HEK293 (cell line): ENCODE measurements at regions not wholly inside any gene's neighbourhood (a gene's known extent, or its start where the extent isn't known, plus 50 kb on each side); places are given as distances from the start of the nearest gene placed in this dataset.

Experiments
- CTCF ChIA-PET: fragments of 350-600 bp; formaldehyde crosslinking; extraction: SDS; loops from one replicate; lab custom pipeline; 2021; ENCODE audit warnings: antibody characterized with exemption; lab: Yijun Ruan, JAX
- POLR2A ChIA-PET: fragments of 300-600 bp; formaldehyde crosslinking; extraction: SDS; loops from one replicate; lab custom pipeline; 2020; ENCODE audit warnings: antibody characterized with exemption, inconsistent platforms; lab: Yijun Ruan, JAX
- H3K27ac ChIP-seq: fragments of 200-500 bp; sonication (Bioruptor generic); 2 replicates; pipeline ENCODE4 v1.5.1; 2014; ENCODE audit warnings: low read depth, low read length, control low read depth, inconsistent platforms; ENCODE audit errors: extremely low read depth
- H3K36me3 ChIP-seq, 2 experiments: fragments of 200-500 bp in 1 of 2; sonication (Bioruptor generic) in 1 of 2; 1 replicate in 1 of 2; 2 replicates in 1 of 2; pipeline ENCODE4 v1.5.1; 2014 to 2017; ENCODE audit warnings: inconsistent platforms in 2 of 2, low read length in 2 of 2; ENCODE audit not compliant: control insufficient read depth in 2 of 2, insufficient read depth in 1 of 2
- H3K4me1 ChIP-seq: fragments of 200-500 bp; sonication (Bioruptor generic); 2 replicates; pipeline ENCODE4 v1.5.1; 2014; ENCODE audit warnings: mild to moderate bottlenecking, low read length, inconsistent platforms; ENCODE audit not compliant: control insufficient read depth, insufficient read depth
- H3K4me3 ChIP-seq: 2 replicates; pipeline ENCODE4 v1.5.1; 2011; ENCODE audit warnings: low read depth, mild to moderate bottlenecking, control low read depth, low read length, moderate library complexity
- H3K9me3 ChIP-seq: fragments of 200-500 bp; sonication (Bioruptor generic); 2 replicates; pipeline ENCODE4 v1.5.1; 2014; ENCODE audit warnings: low read depth, low read length, inconsistent platforms; ENCODE audit not compliant: control insufficient read depth, insufficient read depth
- BCL11A ChIP-seq: fragments of 450-650 bp; formaldehyde crosslinking; IDR thresholded peaks from 2 replicates; pipeline ENCODE4 v1.5.1; 2016; ENCODE audit warnings: low read depth, missing biosample characterization, missing genetic modification characterization
- BCL11B ChIP-seq: fragments of 450-650 bp; formaldehyde crosslinking; IDR thresholded peaks from 2 replicates; pipeline ENCODE4 v1.5.1; 2016; ENCODE audit warnings: low read depth, missing biosample characterization, missing genetic modification characterization
- IKZF3 ChIP-seq: fragments of 450-650 bp; IDR thresholded peaks from 2 replicates; pipeline ENCODE4 v1.5.0; 2018; ENCODE audit warnings: missing biosample characterization, mild to moderate bottlenecking, missing genetic modification characterization, moderate library complexity
- KLF7 ChIP-seq: fragments of 450-650 bp; formaldehyde crosslinking; IDR thresholded peaks from 2 replicates; pipeline ENCODE4 v1.5.1; 2016; ENCODE audit warnings: missing biosample characterization, missing genetic modification characterization, borderline replicate concordance
- MYNN ChIP-seq: fragments of 450-650 bp; formaldehyde crosslinking; IDR thresholded peaks from 2 replicates; pipeline ENCODE4 v1.5.1; 2016; ENCODE audit warnings: missing biosample characterization, missing genetic modification characterization, borderline replicate concordance
- YY2 ChIP-seq: fragments of 450-650 bp; formaldehyde crosslinking; IDR thresholded peaks from 2 replicates; pipeline ENCODE4 v1.5.1; 2016; ENCODE audit warnings: missing biosample characterization, missing genetic modification characterization
- ZBTB17 ChIP-seq: fragments of 450-650 bp; formaldehyde crosslinking; IDR thresholded peaks from 2 replicates; pipeline ENCODE4 v1.5.1; 2016; ENCODE audit warnings: missing biosample characterization, missing genetic modification characterization
- ZBTB20 ChIP-seq: fragments of 450-650 bp; formaldehyde crosslinking; IDR thresholded peaks from 2 replicates; pipeline ENCODE4 v1.5.1; 2016; ENCODE audit warnings: missing biosample characterization, missing genetic modification characterization
- ZFP69B ChIP-seq: fragments of 450-650 bp; formaldehyde crosslinking; IDR thresholded peaks from 2 replicates; pipeline ENCODE4 v1.5.1; 2016; ENCODE audit warnings: missing biosample characterization, missing genetic modification characterization
- ZNF121 ChIP-seq: fragments of 450-650 bp; formaldehyde crosslinking; IDR thresholded peaks from 2 replicates; pipeline ENCODE4 v1.5.1; 2016; ENCODE audit warnings: missing biosample characterization, missing genetic modification characterization
- ZNF16 ChIP-seq: fragments of 450-650 bp; formaldehyde crosslinking; IDR thresholded peaks from 2 replicates; pipeline ENCODE4 v1.5.1; 2016; ENCODE audit warnings: low read depth, missing biosample characterization, missing genetic modification characterization
- ZNF184 ChIP-seq: fragments of 450-650 bp; IDR thresholded peaks from 2 replicates; pipeline ENCODE4 v1.5.1; 2018; ENCODE audit warnings: missing biosample characterization, mild to moderate bottlenecking, missing genetic modification characterization
- ZNF223 ChIP-seq: fragments of 450-650 bp; formaldehyde crosslinking; IDR thresholded peaks from 2 replicates; pipeline ENCODE4 v1.5.1; 2016; ENCODE audit warnings: missing biosample characterization, missing genetic modification characterization
- ZNF404 ChIP-seq: fragments of 450-650 bp; formaldehyde crosslinking; IDR thresholded peaks from 2 replicates; pipeline ENCODE4 v1.5.1; 2017; ENCODE audit warnings: missing biosample characterization, missing genetic modification characterization
- ZNF416 ChIP-seq: fragments of 450-650 bp; formaldehyde crosslinking; IDR thresholded peaks from 2 replicates; pipeline ENCODE4 v1.5.1; 2016; ENCODE audit warnings: missing biosample characterization, missing genetic modification characterization
- ZNF600 ChIP-seq: fragments of 450-650 bp; formaldehyde crosslinking; IDR thresholded peaks from 2 replicates; pipeline ENCODE4 v1.5.1; 2016; ENCODE audit warnings: missing biosample characterization, missing genetic modification characterization
- ZNF624 ChIP-seq: fragments of 450-650 bp; formaldehyde crosslinking; IDR thresholded peaks from 2 replicates; pipeline ENCODE4 v1.5.1; 2017; ENCODE audit warnings: missing biosample characterization, missing genetic modification characterization
- ZNF626 ChIP-seq: fragments of 450-650 bp; sonication (Bioruptor Pico); formaldehyde crosslinking; IDR thresholded peaks from 2 replicates; pipeline ENCODE4 v1.5.1; 2018; ENCODE audit warnings: missing biosample characterization, missing genetic modification characterization, inconsistent platforms
- ZSCAN30 ChIP-seq: fragments of 450-650 bp; IDR thresholded peaks from 2 replicates; pipeline ENCODE4 v1.5.1; 2018; ENCODE audit warnings: missing biosample characterization, mild to moderate bottlenecking, missing genetic modification characterization, moderate library complexity
- TF ChIP-seq, protein P1 (sequence below): fragments of 450-650 bp; formaldehyde crosslinking; IDR thresholded peaks from 2 replicates; pipeline ENCODE4 v1.5.1; 2016; ENCODE audit warnings: missing biosample characterization, missing genetic modification characterization
- TF ChIP-seq, protein P2 (sequence below): fragments of 450-650 bp; formaldehyde crosslinking; IDR thresholded peaks from 2 replicates; pipeline ENCODE4 v1.5.1; 2016; ENCODE audit warnings: missing biosample characterization, missing genetic modification characterization

DNA sequence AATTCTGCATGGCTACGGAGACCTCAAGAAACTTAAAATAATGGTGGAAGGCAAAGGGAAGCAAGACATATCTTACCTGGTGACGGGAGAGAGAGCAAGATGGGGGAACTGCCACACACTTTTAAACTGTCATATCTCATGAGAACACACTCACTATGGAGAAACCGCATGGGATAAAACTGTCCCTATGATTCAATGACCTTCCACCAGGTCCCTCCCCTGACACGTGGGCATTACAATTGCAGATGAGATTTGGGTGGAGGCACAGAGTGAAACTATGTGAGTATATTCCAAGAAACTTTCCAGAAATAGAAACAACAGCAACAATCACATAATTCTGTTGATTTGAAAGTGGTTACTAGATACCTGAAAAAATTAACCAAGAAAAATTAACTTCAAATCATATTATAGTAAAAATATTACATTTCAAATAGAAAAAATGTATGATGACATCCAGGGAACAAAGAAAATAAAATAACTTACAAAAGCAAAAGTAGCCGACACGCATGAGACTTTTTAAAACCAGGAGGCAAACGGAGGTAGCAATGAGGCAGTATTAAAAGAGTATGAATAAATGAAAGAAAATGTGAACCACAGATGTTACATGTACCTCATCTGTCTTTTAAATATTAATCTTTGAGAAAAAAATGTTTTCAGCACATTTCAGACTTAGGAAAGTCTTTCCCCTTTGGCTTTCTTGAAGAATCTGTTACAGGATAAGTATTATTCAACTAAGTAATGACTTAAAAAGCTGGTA is 879.5 kb downstream of the TECRL start:
- TF ChIP-seq BCL11A (tag by site-specific recombination): no peak
- no peak for TF ChIP-seq ZNF624 (tag by site-specific recombination)
- no peak for TF ChIP-seq MYNN (tag by site-specific recombination)
- no peak for TF ChIP-seq IKZF3 (tag by site-specific recombination)
- no peak for TF ChIP-seq ZNF626 (tag by site-specific recombination)
- TF ChIP-seq ZNF16: no peak
- H3K9me3 ChIP-seq: no peaks in the 10 kb centered on the region
- H3K4me1 ChIP-seq: no peaks in the 10 kb centered on the region
- CTCF ChIA-PET: no interaction called here
- H3K36me3 ChIP-seq: no peaks in the 10 kb centered on the region
- H3K4me3 ChIP-seq: no peak overlapping the region
- POLR2A ChIA-PET: no interaction called here
- no peak overlapping the region for H3K27ac ChIP-seq

GRCh38 chr4:63528256-63528991 is 880.8 kb downstream of the TECRL start:
- POLR2A ChIA-PET: no interaction called here
- CTCF ChIA-PET: interaction anchor here (0.7 kb wide), 2 partner anchors 205 to 831 kb away, joined by 3 to 4 read pairs; no protein-coding TSS in a partner anchor
- H3K36me3 ChIP-seq: no peaks in the 10 kb centered on the region
- H3K4me1 ChIP-seq: no peaks in the 10 kb centered on the region
- H3K4me3 ChIP-seq: no peak overlapping the region
- TF ChIP-seq ZBTB20 (tag by site-specific recombination): no peak
- TF ChIP-seq YY2 (tag by site-specific recombination): no peak
- TF ChIP-seq ZNF121 (tag by site-specific recombination): no peak
- TF ChIP-seq, protein P1, sequence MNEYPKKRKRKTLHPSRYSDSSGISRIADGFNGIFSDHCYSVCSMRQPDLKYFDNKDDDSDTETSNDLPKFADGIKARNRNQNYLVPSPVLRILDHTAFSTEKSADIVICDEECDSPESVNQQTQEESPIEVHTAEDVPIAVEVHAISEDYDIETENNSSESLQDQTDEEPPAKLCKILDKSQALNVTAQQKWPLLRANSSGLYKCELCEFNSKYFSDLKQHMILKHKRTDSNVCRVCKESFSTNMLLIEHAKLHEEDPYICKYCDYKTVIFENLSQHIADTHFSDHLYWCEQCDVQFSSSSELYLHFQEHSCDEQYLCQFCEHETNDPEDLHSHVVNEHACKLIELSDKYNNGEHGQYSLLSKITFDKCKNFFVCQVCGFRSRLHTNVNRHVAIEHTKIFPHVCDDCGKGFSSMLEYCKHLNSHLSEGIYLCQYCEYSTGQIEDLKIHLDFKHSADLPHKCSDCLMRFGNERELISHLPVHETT (tag by site-specific recombination): no peak
- TF ChIP-seq ZFP69B: no peak
- TF ChIP-seq ZNF404 (tag by site-specific recombination): no peak
- TF ChIP-seq BCL11B (tag by site-specific recombination): no peak
- TF ChIP-seq, protein P2, sequence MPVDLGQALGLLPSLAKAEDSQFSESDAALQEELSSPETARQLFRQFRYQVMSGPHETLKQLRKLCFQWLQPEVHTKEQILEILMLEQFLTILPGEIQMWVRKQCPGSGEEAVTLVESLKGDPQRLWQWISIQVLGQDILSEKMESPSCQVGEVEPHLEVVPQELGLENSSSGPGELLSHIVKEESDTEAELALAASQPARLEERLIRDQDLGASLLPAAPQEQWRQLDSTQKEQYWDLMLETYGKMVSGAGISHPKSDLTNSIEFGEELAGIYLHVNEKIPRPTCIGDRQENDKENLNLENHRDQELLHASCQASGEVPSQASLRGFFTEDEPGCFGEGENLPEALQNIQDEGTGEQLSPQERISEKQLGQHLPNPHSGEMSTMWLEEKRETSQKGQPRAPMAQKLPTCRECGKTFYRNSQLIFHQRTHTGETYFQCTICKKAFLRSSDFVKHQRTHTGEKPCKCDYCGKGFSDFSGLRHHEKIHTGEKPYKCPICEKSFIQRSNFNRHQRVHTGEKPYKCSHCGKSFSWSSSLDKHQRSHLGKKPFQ (tag by site-specific recombination): no peak
- TF ChIP-seq ZNF223: no peak
- no peak for TF ChIP-seq ZBTB17 (tag by site-specific recombination)
- no peak for TF ChIP-seq ZNF184 (tag by site-specific recombination)
- TF ChIP-seq ZSCAN30 (tag by site-specific recombination): no peak
- TF ChIP-seq KLF7: no peak
- TF ChIP-seq ZNF416 (tag by site-specific recombination): no peak
- no peak for TF ChIP-seq ZNF600
- H3K9me3 ChIP-seq: no peaks in the 10 kb centered on the region
- H3K27ac ChIP-seq: no peak overlapping the region
